COLO829 (cell line): ENCODE measurements at regions not wholly inside any gene's neighbourhood (a gene's known extent, or its start where the extent isn't known, plus 50 kb on each side); places are given as distances from the start of the nearest gene placed in this dataset.
A peak's percentile ranks its signal among the peaks of the same experiment; 100 is the strongest.

Experiments used
- DNase-seq: peaks from one replicate; pipeline ENCODE4 v3.0.0; 2012; ENCODE audit warnings: low spot score

GRCh38 chr10:4688601-4689000 lies 137.4 kb upstream of the AKR1E2 start:
- DNase-seq: peak; percentile 40

- no peak for DNase-seq
Observed at GRCh38 chr10:4688168-4688567, 137.8 kb upstream of the AKR1E2 start.

GRCh38 chr10:4687397-4687796 lies 138.6 kb upstream of the AKR1E2 start:
- DNase-seq: no peak

- peak; percentile 86 for DNase-seq
Observed at GRCh38 chr10:4686644-4686996, 139.4 kb upstream of the AKR1E2 start.

GRCh38 chr10:4685904-4686643 lies 139.9 kb upstream of the AKR1E2 start:
- no peak for DNase-seq

GRCh38 chr10:4685491-4685890 lies 140.5 kb upstream of the AKR1E2 start:
- no peak for DNase-seq

- DNase-seq: no peak
Observed at GRCh38 chr10:4684434-4684833, 141.6 kb upstream of the AKR1E2 start.

GRCh38 chr10:4683838-4684237 lies 142.2 kb upstream of the AKR1E2 start:
- no peak for DNase-seq

- no peak for DNase-seq
Observed at GRCh38 chr10:4683137-4683536, 142.9 kb upstream of the AKR1E2 start.

GRCh38 chr10:4678951-4679671 lies 146.9 kb upstream of the AKR1E2 start:
- DNase-seq: no peak

GRCh38 chr10:4678023-4678950 lies 147.7 kb upstream of the AKR1E2 start:
- peak; percentile 23 for DNase-seq

GRCh38 chr10:4677296-4678021 lies 148.5 kb upstream of the AKR1E2 start:
- no peak for DNase-seq

GRCh38 chr10:4676566-4676965 lies 149.4 kb upstream of the AKR1E2 start:
- DNase-seq: no peak

GRCh38 chr10:4675808-4676207 lies 150.2 kb upstream of the AKR1E2 start:
- no peak for DNase-seq

GRCh38 chr10:4673279-4674040 lies 152.5 kb upstream of the AKR1E2 start:
- no peak for DNase-seq

GRCh38 chr10:4672201-4672600 lies 153.8 kb upstream of the AKR1E2 start:
- DNase-seq: no peak

GRCh38 chr10:4671451-4672145 lies 154.4 kb upstream of the AKR1E2 start:
- DNase-seq: no peak

GRCh38 chr10:4670737-4671136 lies 155.3 kb upstream of the AKR1E2 start:
- no peak for DNase-seq

GRCh38 chr10:4669585-4669984 lies 156.4 kb upstream of the AKR1E2 start:
- DNase-seq: no peak

- peak; percentile 88 for DNase-seq
Observed at GRCh38 chr10:4663162-4663992, 162.6 kb upstream of the AKR1E2 start.
